H1 (cell line): ENCODE measurements at regions not wholly inside any gene's neighbourhood (a gene's known extent, or its start where the extent isn't known, plus 50 kb on each side); places are given as distances from the start of the nearest gene placed in this dataset.
A peak's percentile ranks its signal among the peaks of the same experiment; 100 is the strongest.

Experiments used
- CTCF ChIA-PET: fragments of 300-600 bp; sonication (Branson Sonifier 250); formaldehyde crosslinking; loops from one replicate; lab custom pipeline; 2021; ENCODE audit not compliant: partially characterized antibody; lab: Charles Lee
- POLR2A ChIA-PET: fragments of 300-600 bp; sonication (Branson Sonifier 250); formaldehyde crosslinking; loops from one replicate; lab custom pipeline; 2021; ENCODE audit warnings: inconsistent platforms; ENCODE audit not compliant: partially characterized antibody; lab: Charles Lee
- DNase-seq, 2 experiments: peaks; one replicate each; pipeline versions ENCODE4 v3.0.0 to v3.0.0-alpha.2; 2010 to 2022; ENCODE audit warnings: low spot score in 2 of 2, low read depth in 1 of 2, mixed read lengths in 1 of 2
- FAIRE-seq: peaks from 2 replicates; lab custom pipeline; 2011; peaks lifted over from hg19 to GRCh38; lab: Jason Lieb, UNC
- H2AFZ ChIP-seq: 2 replicates; pipeline ENCODE4 v1.8.1; 2012; ENCODE audit warnings: low read length, inconsistent platforms
- H2AK5ac ChIP-seq: 2 replicates; pipeline ENCODE4 v1.6.1; 2013; ENCODE audit warnings: low read depth, low read length
- H2BK120ac ChIP-seq: replicated peaks from 2 replicates; pipeline ENCODE3; 2013; ENCODE audit warnings: low read depth, low read length, inconsistent platforms
- H2BK12ac ChIP-seq: 2 replicates; pipeline ENCODE4 v1.6.1; 2013; ENCODE audit warnings: low read depth, low read length
- H2BK15ac ChIP-seq: 2 replicates; pipeline ENCODE4 v1.6.1; 2013; ENCODE audit warnings: low read length
- H2BK20ac ChIP-seq: 2 replicates; pipeline ENCODE4 v1.6.1; 2013; ENCODE audit warnings: low read length
- H2BK5ac ChIP-seq: 2 replicates; pipeline ENCODE4 v1.6.1; 2013; ENCODE audit warnings: low read depth, low read length
- H3K14ac ChIP-seq: 2 replicates; pipeline ENCODE4 v1.6.1; 2013; ENCODE audit warnings: inconsistent platforms; ENCODE audit not compliant: insufficient read length
- H3K18ac ChIP-seq: 2 replicates; pipeline ENCODE4 v1.6.1; 2013; ENCODE audit warnings: low read length; ENCODE audit errors: extremely low read depth
- H3K23ac ChIP-seq: 2 replicates; pipeline ENCODE4 v1.6.1; 2013; ENCODE audit warnings: inconsistent platforms; ENCODE audit not compliant: insufficient read length
- H3K23me2 ChIP-seq: 2 replicates; pipeline ENCODE4 v1.6.1; 2013; ENCODE audit warnings: low read depth, low read length
- H3K27ac ChIP-seq: 2 replicates; pipeline ENCODE4 v1.6.1; 2011; ENCODE audit warnings: low read depth, low read length, inconsistent platforms
- H3K27me3 ChIP-seq, 4 experiments: replicated peaks in 1 of 4; 1 replicate in 1 of 4; 2 replicates in 3 of 4; pipeline versions ENCODE4 v1.6.1 to v1.8.1; 2011 to 2013; ENCODE audit warnings: low read length in 3 of 4, mild to moderate bottlenecking in 3 of 4, inconsistent platforms in 2 of 4, mixed read lengths in 2 of 4, moderate library complexity in 1 of 4; ENCODE audit not compliant: control insufficient read depth in 3 of 4, insufficient read depth in 3 of 4; ENCODE audit errors: extremely low read depth in 1 of 4
- H3K36me3 ChIP-seq, 4 experiments: 2 replicates each; pipeline versions ENCODE4 v1.6.1 to v1.8.1; 2011 to 2013; ENCODE audit warnings: mild to moderate bottlenecking in 4 of 4, low read length in 3 of 4, moderate library complexity in 2 of 4, control low read depth in 1 of 4, inconsistent platforms in 1 of 4; ENCODE audit not compliant: insufficient read depth in 4 of 4, control insufficient read depth in 2 of 4
- H3K4ac ChIP-seq: replicated peaks from 2 replicates; pipeline ENCODE3; 2013; ENCODE audit warnings: low read length, low read depth, mixed read lengths, inconsistent platforms; ENCODE audit not compliant: insufficient read length
- H3K4me1 ChIP-seq, 4 experiments: replicated peaks in 1 of 4; 1 replicate in 1 of 4; 2 replicates in 3 of 4; pipeline versions ENCODE4 v1.6.1 to v1.8.1; 2011 to 2013; ENCODE audit warnings: low read length in 3 of 4, inconsistent platforms in 2 of 4, mixed read lengths in 1 of 4; ENCODE audit not compliant: insufficient read depth in 4 of 4, control insufficient read depth in 3 of 4
- H3K4me2 ChIP-seq, 2 experiments: 2 replicates each; pipeline versions ENCODE4 v1.6.1 to v1.8.1; 2011 to 2013; ENCODE audit warnings: low read depth in 2 of 2, low read length in 2 of 2, control low read depth in 1 of 2, inconsistent platforms in 1 of 2, mild to moderate bottlenecking in 1 of 2; ENCODE audit not compliant: insufficient read depth in 1 of 2
- H3K4me3 ChIP-seq, 4 experiments: fragments of 200-600, 300-600 bp in 1 of 4; sonication (generic), shearing (Covaris generic), sonication (Bioruptor Twin) in 1 of 4; 2 replicates each; pipeline versions ENCODE4 v1.5.1 to v1.8.1; 2011 to 2016; ENCODE audit warnings: low read length in 4 of 4, low read depth in 3 of 4, control low read depth in 2 of 4, inconsistent platforms in 2 of 4, mild to moderate bottlenecking in 2 of 4, mixed read lengths in 1 of 4, moderate library complexity in 1 of 4; ENCODE audit not compliant: insufficient read depth in 2 of 4; ENCODE audit errors: extremely low read depth in 1 of 4
- H3K56ac ChIP-seq: replicated peaks from 2 replicates; pipeline ENCODE3; 2013; ENCODE audit warnings: low read depth, mild to moderate bottlenecking, mixed read lengths, low read length, inconsistent platforms; ENCODE audit not compliant: insufficient read length
- H3K79me1 ChIP-seq: 2 replicates; pipeline ENCODE4 v1.6.1; 2013; ENCODE audit warnings: low read depth, low read length, control low read depth
- H3K79me2 ChIP-seq, 2 experiments: 2 replicates each; pipeline versions ENCODE4 v1.6.1 to v1.8.1; 2012 to 2013; ENCODE audit warnings: low read length in 2 of 2, mild to moderate bottlenecking in 2 of 2, inconsistent platforms in 1 of 2; ENCODE audit not compliant: insufficient read depth in 2 of 2, control insufficient read depth in 1 of 2
- H3K9ac ChIP-seq, 4 experiments: replicated peaks in 1 of 4; 1 replicate in 1 of 4; 2 replicates in 3 of 4; pipeline versions ENCODE4 v1.6.1 to v1.8.1; 2011 to 2013; ENCODE audit warnings: low read depth in 3 of 4, low read length in 3 of 4, control low read depth in 2 of 4, mild to moderate bottlenecking in 2 of 4, moderate library complexity in 2 of 4, inconsistent platforms in 1 of 4; ENCODE audit errors: extremely low read depth in 1 of 4
- H3K9me3 ChIP-seq, 2 experiments: 2 replicates each; pipeline versions ENCODE4 v1.6.1 to v1.8.1; 2012 to 2013; ENCODE audit warnings: mild to moderate bottlenecking in 2 of 2, moderate library complexity in 2 of 2, control low read depth in 1 of 2, inconsistent platforms in 1 of 2, low read depth in 1 of 2, low read length in 1 of 2, mixed read lengths in 1 of 2; ENCODE audit not compliant: insufficient read depth in 2 of 2
- H4K20me1 ChIP-seq, 2 experiments: replicated peaks in 1 of 2; 2 replicates each; pipeline versions ENCODE3 to v1.8.1; 2011 to 2013; ENCODE audit warnings: inconsistent platforms in 2 of 2, low read length in 2 of 2, mild to moderate bottlenecking in 1 of 2; ENCODE audit not compliant: insufficient read depth in 2 of 2, control insufficient read depth in 1 of 2
- H4K5ac ChIP-seq: 2 replicates; pipeline ENCODE4 v1.6.1; 2013; ENCODE audit warnings: low read length, low read depth, mixed read lengths, inconsistent platforms; ENCODE audit not compliant: insufficient read length
- H4K8ac ChIP-seq: 2 replicates; pipeline ENCODE4 v1.8.0; 2013; ENCODE audit warnings: mild to moderate bottlenecking, moderate library complexity, low read length, inconsistent platforms; ENCODE audit not compliant: insufficient read depth; ENCODE audit errors: extremely low read depth
- H4K91ac ChIP-seq: replicated peaks from 2 replicates; pipeline ENCODE3; 2013; ENCODE audit warnings: low read length, mixed read lengths, inconsistent platforms; ENCODE audit not compliant: insufficient read length
- BACH1 ChIP-seq: IDR thresholded peaks from 2 replicates; pipeline ENCODE4 v1.6.1; 2012; ENCODE audit warnings: low read length, improper control_type of control experiment
- HDAC6 ChIP-seq: IDR thresholded peaks from one replicate; pipeline ENCODE4 v1.7.1; 2012; ENCODE audit warnings: low read depth, mild to moderate bottlenecking, inconsistent platforms, low read length, moderate library complexity
- MAFK ChIP-seq: IDR thresholded peaks from 2 replicates; pipeline ENCODE4 v1.6.1; 2012; ENCODE audit warnings: low read depth, mild to moderate bottlenecking, improper control_type of control experiment, low read length
- WGBS, 2 experiments: shearing (Covaris generic) in 1 of 2; methylation state at CpG; one replicate each; pipeline versions ENCODE4 v1.1.6 to v1.1.7; 2013 to 2015; ENCODE audit warnings: low lambda C conversion rate in 2 of 2, mixed read lengths in 2 of 2, inconsistent platforms in 1 of 2, low coverage in 1 of 2, missing lambda C conversion rate in 1 of 2; ENCODE audit not compliant: insufficient replicate concordance in 2 of 2, insufficient coverage in 1 of 2, insufficient read length in 1 of 2; ENCODE audit errors: extremely low coverage in 1 of 2, missing lambda C conversion rate in 1 of 2; 5-methylcytosine and 5-hydroxymethylcytosine counted together

DNA sequence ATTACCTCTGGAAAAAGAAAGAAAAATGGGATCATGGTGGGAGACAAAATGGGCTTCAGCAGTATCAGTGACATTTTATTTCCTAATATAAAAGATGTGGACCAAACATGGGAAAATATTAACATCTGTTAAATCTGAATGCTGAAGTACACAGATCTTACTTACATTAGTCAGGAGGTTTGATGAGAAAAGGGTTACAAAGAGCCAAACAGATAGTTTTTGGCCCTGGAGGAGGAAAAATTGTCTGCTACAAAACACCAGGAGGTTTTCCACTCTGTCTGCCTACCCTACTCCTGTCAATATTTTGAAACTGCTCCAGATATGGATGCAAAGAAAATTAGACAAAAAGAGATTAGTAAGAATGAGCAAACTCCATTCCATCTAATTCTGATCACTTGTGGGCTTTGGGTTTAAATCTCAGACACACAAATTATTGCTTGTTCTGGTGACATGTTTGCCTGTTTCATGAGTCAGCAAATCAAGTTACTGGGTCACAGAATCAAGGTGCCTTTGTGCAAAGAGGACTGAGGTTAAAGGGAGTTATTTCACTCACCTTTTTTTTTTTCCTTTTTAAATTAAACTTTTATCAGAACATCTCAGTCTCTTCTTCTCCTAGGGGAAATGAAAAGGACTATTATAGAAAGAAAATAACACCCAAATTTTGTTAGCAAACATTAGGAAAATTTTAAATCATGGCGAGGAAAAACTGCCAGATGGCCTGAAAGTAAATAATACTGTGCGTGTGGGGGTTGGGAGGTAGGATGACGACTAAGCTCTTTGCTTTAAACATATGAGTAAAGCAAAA, 87.0 kb upstream of the SPATS2L start:
- Histone ChIP-seq H3K23ac (no peak overlapping the region), H4K8ac (no peak overlapping the region), H3K56ac (no peak overlapping the region), H4K20me1 (no peaks in the 10 kb centered on the region), H3K4me3 (no peak overlapping the region; a peak in 1 of 8 replicates), H2BK15ac (no peak overlapping the region), H2BK5ac (no peak overlapping the region), H3K79me1 (no peaks in the 10 kb centered on the region), H3K23me2 (no peaks in the 10 kb centered on the region), H3K4me1 (peaks cover 0 to 7% (median 1%) of the 10 kb centered on the region in 4 experiments; a peak in 3 of 7 replicates), H3K9ac (no peak overlapping the region), H2BK20ac (no peak overlapping the region), H3K27me3 (no peaks in the 10 kb centered on the region), H3K27ac (no peak overlapping the region), H2BK12ac (no peak overlapping the region), H3K14ac (no peak overlapping the region), H4K5ac (peak overlapping the region; percentile 81), H3K18ac (no peak overlapping the region), H3K9me3 (no peaks in the 10 kb centered on the region), H3K4me2 (no peak overlapping the region), H3K4ac (no peak overlapping the region), H2BK120ac (peak overlapping the region; percentile 4), H4K91ac (no peak overlapping the region), H3K36me3 (no peaks in the 10 kb centered on the region), H2AK5ac (no peak overlapping the region), H2AFZ (peak overlapping the region; percentile 94), H3K79me2 (no peaks in the 10 kb centered on the region)
- FAIRE-seq (peak; percentile 39), DNase-seq (no peak)
- 58% methylated on average over 3 of the region's 3 CpGs; no CpG with 5 or more reads in 1 of the 2 experiments for WGBS, 2 experiments
- ChIA-PET POLR2A (no interaction called here), CTCF (interaction anchor here (0.7 kb wide), 1 partner anchor 19 kb away, joined by 3 read pairs; no protein-coding TSS in a partner anchor)
- TF ChIP-seq BACH1 (peak; percentile 88), MAFK (peak; percentile 92), HDAC6 (no peak)
